AG04450 (cell line): ENCODE measurements at regions not wholly inside any gene's neighbourhood (a gene's known extent, or its start where the extent isn't known, plus 50 kb on each side); places are given as distances from the start of the nearest gene placed in this dataset.

Experiments used
- CTCF ChIA-PET: fragments of 300-600, 350-600 bp; formaldehyde crosslinking; extraction: SDS; loops from one replicate; lab custom pipeline; 2022; ENCODE audit warnings: antibody characterized with exemption, inconsistent platforms; lab: Charles Lee
- POLR2A ChIA-PET: fragments of 350-600 bp; formaldehyde crosslinking; extraction: SDS; loops from one replicate; lab custom pipeline; 2021; ENCODE audit warnings: antibody characterized with exemption, inconsistent platforms; lab: Yijun Ruan, JAX
- DNase-seq: peaks from one replicate; pipeline ENCODE4 v3.0.0-alpha.2; 2011; ENCODE audit warnings: low read depth, low spot score
- H3K27ac ChIP-seq: one replicate; pipeline ENCODE4 v1.5.1; 2012; ENCODE audit warnings: low read depth, low read length, control low read depth
- H3K27me3 ChIP-seq: one replicate; pipeline ENCODE4 v1.6.0; 2012; ENCODE audit warnings: low read length; ENCODE audit not compliant: control insufficient read depth, insufficient read depth
- H3K4me3 ChIP-seq: 2 replicates; pipeline ENCODE4 v1.5.1; 2011; ENCODE audit warnings: mild to moderate bottlenecking, low read depth, low read length, control low read depth
- H3K9me3 ChIP-seq: 2 replicates; pipeline ENCODE4 v1.5.1; 2012; ENCODE audit warnings: low read length; ENCODE audit not compliant: control insufficient read depth, insufficient read depth
- TF ChIP-seq, protein P1 (sequence below): IDR thresholded peaks from 2 replicates; pipeline ENCODE4 v1.5.1; 2011; ENCODE audit warnings: low read depth, low read length, control low read depth, inconsistent platforms

DNA sequence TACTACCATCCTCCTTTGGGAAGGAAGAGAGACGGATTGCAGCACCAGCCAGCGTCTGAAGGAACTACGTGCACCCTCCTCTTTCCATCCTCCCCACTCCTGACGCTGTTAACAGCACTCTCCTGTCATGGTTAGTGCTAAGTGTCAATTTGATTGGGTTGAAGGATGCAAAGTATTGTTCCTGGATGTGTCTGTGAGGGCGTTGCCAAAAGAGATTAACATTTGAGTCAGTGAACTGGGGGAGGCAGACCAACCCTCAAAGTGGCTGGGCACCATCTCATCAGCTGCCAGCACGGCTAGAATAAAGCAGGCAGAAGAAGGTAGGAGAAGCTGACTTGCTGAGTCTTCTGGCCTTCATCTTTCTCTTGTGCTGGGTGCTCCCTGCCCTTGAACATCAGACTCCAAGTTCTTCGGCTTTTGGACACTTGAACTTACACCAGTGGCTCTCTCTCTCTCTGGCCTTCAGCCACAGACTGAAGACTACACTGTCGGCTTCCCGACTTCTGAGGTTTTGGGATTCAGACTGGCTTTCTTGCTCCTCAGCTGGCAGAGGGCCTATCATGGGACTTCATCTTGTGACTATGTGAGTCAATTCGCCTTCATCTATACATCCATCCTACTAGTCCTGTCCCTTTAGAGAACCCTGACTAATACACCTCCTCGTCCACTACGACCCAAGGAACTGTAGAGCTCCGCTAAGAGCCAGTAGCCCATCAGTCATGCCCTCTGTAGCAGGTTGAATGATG is 128.2 kb upstream of the HES1 start:
- POLR2A ChIA-PET, result no interaction called here
- no peaks in the 10 kb centered on the region for H3K9me3 ChIP-seq
- no peak for DNase-seq
- TF ChIP-seq, protein P1, sequence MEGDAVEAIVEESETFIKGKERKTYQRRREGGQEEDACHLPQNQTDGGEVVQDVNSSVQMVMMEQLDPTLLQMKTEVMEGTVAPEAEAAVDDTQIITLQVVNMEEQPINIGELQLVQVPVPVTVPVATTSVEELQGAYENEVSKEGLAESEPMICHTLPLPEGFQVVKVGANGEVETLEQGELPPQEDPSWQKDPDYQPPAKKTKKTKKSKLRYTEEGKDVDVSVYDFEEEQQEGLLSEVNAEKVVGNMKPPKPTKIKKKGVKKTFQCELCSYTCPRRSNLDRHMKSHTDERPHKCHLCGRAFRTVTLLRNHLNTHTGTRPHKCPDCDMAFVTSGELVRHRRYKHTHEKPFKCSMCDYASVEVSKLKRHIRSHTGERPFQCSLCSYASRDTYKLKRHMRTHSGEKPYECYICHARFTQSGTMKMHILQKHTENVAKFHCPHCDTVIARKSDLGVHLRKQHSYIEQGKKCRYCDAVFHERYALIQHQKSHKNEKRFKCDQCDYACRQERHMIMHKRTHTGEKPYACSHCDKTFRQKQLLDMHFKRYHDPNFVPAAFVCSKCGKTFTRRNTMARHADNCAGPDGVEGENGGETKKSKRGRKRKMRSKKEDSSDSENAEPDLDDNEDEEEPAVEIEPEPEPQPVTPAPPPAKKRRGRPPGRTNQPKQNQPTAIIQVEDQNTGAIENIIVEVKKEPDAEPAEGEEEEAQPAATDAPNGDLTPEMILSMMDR, result no peak
- H3K27ac ChIP-seq, result no peak overlapping the region
- H3K4me3 ChIP-seq, result no peak overlapping the region
- CTCF ChIA-PET, result no interaction called here
- peaks cover 39% of the 10 kb centered on the region for H3K27me3 ChIP-seq

DNA sequence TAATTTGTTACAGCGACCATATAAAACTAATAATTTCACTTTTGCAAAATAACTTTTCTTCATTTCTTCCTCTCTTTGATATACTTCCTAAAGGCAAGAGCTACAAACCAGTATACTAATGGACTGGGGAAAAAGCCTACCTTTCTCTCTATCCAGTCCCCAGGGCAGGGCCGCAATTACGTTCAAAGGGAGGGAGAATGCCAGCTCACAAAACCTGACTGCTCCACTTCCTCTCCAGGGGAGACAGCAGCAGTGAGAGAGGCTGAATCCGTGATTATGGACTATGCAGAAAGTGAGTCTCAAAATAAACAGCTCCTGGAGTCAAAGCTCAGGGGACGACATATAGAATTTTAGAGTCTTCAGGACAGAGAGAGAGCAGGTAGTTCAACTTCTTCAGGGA is 126.9 kb upstream of the HES1 start:
- CTCF ChIA-PET, result interaction anchor here (1.1 kb wide), 1 partner anchor 228 kb away, joined by 4 read pairs; no protein-coding TSS in a partner anchor
- POLR2A ChIA-PET, result no interaction called here
- H3K4me3 ChIP-seq, result no peak overlapping the region
- no peak for DNase-seq
- TF ChIP-seq, protein P1, result no peak
- no peaks in the 10 kb centered on the region for H3K9me3 ChIP-seq
- no peak overlapping the region for H3K27ac ChIP-seq
- H3K27me3 ChIP-seq, result peaks cover 43% of the 10 kb centered on the region

DNA sequence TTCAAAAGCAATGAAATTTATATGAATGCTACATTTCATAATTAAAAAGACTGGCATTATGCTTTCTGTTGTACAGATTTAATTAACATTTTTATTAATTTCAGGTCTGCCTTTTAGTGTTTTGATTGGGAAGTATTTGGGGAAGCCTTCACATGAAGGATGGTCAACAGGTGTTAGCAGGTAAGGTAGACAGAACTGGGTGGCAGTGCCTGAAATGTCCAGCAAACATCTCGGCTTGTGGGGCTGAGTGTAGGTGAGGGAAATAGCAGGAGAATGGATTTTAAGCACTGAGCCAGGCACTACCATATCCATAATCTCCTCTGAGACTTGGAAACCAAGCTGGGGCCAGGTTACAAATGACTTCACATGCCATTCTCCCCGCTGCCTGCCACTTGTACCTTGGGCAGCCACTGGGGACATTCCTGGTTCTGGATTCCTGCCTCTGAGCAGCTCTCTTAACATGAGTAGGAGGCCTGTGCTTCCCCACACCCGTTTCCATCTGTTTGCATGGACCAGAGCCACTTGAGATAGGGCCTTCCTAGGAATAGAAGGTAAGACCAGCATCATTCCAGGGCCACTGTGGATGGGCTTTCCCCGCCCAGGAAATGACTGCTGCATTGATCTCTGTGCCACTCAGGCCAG is 125.9 kb upstream of the HES1 start:
- H3K27ac ChIP-seq, result no peak overlapping the region
- H3K27me3 ChIP-seq, result peaks cover 43% of the 10 kb centered on the region
- ChIA-PET CTCF (interaction anchor here (1.1 to 1.5 kb wide), 2 partner anchors 229 to 306 kb away, joined by 4 to 6 read pairs; no protein-coding TSS in a partner anchor), POLR2A (no interaction called here)
- no peak for DNase-seq
- H3K4me3 ChIP-seq, result no peak overlapping the region
- H3K9me3 ChIP-seq, result no peaks in the 10 kb centered on the region
- TF ChIP-seq, protein P1, result no peak

DNA sequence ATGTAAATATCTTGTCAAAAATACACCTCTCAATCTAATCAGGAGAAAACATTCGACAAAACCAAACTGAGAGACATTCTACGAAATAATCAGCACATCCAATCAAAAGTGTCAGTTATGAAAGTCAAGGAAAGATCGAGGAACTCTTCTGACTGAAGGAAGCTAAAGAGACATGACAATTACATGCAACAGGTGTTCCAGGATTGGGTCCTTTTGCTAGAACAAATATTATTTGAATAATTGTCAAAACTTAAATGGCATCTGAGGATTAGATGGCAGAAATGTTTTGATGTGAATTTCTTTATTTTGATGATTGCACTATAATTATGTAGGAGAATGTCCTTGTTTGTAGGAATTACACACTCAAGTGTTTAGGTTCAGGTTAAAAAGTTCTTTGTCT is 124.1 kb upstream of the HES1 start:
- H3K4me3 ChIP-seq, result no peak overlapping the region
- no peak overlapping the region for H3K27ac ChIP-seq
- peaks cover 46% of the 10 kb centered on the region for H3K27me3 ChIP-seq
- no peak for DNase-seq
- no peaks in the 10 kb centered on the region for H3K9me3 ChIP-seq
- TF ChIP-seq, protein P1, result no peak
- ChIA-PET CTCF (no interaction called here), POLR2A (no interaction called here)

DNA sequence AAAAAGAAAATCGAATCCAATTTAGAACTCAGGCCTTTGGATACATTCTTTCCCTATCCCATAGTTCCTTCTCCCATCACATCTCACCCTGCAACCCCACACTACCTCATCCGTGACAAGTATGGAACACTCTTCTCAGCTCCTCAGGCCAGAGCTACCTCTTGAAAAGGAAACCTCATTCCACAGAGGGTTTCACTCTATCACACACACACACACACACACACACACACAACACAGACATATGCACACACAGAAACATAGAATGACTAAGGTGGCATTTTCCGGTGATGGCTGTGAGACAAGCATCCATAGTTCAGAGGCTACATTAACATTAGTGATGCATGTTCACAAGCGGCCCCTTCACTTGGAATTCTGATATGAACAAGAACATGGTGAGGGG is 122.0 kb upstream of the HES1 start:
- ChIA-PET POLR2A (no interaction called here), CTCF (no interaction called here)
- no peak for DNase-seq
- peaks cover 37% of the 10 kb centered on the region for H3K27me3 ChIP-seq
- TF ChIP-seq, protein P1, result no peak
- no peak overlapping the region for H3K4me3 ChIP-seq
- H3K9me3 ChIP-seq, result no peaks in the 10 kb centered on the region
- H3K27ac ChIP-seq, result no peak overlapping the region
